ENCODE measurements at regions not wholly inside any gene's neighbourhood (a gene's known extent, or its start where the extent isn't known, plus 50 kb on each side); places are given as distances from the start of the nearest gene placed in this dataset.
"Not testable (repeated sequence)": the region's sequence is repeated elsewhere in the genome, so short reads cannot be mapped to it uniquely, and the experiment has no call there.

DNA sequence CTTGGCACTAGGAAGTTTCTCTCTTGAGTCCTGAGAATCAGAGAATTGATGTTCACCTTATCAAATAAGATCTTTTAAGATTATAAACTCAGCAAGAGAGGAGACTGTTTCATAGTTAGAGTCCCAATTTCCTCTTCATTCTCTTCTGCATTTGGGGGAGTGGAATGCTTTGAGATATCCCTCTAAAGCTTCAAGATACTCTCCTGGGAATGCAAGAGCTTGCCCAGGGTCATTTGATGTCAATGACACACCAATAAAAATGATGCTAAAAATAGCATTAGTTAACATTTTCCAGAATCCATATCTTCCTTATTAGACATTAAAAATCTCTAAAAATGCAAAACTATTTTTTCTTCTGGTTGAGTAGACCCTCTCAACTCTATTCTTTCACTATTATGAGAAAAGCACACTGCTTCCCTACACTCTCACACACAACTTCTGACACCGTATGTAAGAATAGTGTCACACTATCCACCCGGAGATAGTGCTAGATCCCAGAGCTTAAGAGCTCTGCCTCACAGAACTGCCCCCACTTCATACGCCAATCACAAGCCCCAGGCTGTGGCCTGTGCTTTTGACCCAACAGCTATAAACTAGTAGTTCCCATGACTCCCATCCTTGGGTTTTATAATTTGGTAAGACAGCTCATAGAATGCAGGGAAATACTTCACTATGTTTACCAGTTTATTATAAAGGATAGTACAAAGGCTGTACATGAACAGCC lies 399.9 kb upstream of the RUNX1 start:
- DNase-seq: no peak

DNA sequence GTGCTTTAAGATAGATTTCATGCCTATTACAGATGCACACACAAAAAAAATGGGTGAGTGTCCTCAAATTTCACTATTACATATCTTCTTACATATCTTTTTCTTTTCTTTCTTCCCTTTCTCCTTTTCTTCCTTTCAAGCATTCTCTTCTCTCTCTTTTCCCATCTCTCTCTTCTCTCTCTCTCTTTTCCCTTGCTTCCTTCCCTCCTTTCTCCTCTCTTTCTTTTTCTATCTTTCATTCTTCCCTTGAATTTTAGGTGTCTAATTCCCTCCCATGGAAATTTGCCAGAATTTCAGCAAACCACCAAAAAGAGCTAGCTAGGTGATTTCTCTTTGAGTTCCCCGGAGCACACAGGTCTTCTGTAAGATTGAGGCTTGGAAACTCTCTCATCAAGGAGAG lies 395.3 kb upstream of the RUNX1 start:
- no peak for DNase-seq

DNA sequence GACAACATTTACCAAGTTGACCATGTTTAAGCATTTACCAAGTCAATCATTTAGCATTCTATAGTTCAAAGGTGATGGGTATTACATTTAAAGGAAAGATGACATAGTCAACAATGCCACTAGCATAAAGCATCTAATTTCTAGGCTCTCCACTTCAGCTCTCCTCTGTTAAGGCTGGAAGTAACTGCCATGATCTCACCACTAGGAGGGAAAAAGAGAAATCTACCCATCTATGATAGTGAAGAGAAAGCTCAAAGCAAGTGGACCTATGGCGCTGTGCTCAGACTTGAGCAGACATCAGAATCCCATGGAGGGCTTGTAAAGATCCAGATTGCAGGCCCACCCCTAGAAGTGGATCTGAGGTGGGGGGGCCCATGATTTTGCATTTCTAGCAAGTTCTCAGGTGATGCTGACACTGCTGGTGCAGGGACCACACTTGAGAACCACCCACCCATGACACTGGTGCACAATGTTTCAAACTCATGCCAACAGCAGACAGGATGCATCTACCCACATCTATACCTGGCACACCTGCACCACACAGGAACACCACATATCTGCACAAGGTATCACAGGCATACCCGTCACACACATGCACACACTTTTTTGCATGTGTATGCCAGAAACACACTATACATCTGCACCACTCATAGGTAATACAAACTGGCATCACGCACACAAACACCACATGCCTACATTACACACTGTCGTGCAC lies 392.9 kb upstream of the RUNX1 start:
- DNase-seq: no peak

DNA sequence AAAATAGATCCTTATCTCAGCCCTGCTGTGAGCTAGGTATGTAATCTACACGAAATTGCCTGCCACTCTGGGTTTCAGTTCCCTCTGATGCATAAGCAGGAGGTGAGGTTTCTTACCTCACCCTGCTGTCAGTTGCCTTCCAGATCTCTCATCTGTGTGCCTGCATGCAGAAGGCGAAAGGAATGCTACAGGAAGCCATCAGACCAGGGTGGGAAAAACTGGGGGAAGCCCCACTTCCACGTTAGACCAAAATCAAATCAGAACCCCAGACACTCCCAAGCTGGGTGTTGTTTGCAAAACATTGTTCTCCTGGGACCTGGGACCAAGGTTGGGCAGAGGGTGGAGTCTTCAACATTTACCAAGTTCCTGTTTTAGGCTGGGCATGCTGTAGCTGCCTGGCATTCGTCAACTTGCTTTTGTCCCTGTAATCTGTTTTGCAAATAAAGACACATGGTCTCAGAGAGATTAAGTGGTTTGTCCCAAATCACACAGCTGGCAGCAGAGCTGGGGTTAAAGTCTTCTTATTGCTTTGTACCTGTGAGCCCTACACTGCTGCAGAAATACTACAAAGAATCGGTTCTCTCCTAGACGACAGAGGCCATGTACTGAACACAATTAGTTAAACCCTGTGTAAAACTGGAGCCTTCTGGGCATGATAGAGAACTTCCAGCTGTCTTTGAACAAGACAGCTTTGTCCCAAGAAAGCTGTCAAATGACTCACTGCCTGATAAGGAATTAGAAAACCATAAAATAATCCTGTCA lies 389.7 kb upstream of the RUNX1 start:
- DNase-seq: no peak

DNA sequence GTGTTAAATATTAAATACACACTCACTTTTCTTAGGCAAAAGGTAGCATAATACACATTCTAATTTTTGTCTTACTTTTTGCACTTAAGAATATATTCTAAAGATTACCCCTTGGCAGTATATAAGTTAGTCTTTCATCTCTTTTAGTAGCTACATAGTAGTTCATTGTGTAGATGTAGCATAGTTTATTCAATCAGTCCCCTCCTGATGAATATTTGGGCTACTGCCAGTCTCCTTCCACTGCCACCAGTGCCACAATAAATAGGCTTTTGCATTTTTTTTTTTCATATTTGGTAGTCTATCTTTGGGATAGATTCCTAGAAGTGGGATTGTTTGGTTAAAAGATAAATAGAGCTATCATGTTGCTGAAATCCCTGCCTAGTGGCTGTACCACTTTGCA lies 388.8 kb upstream of the RUNX1 start:
- DNase-seq: no peak

DNA sequence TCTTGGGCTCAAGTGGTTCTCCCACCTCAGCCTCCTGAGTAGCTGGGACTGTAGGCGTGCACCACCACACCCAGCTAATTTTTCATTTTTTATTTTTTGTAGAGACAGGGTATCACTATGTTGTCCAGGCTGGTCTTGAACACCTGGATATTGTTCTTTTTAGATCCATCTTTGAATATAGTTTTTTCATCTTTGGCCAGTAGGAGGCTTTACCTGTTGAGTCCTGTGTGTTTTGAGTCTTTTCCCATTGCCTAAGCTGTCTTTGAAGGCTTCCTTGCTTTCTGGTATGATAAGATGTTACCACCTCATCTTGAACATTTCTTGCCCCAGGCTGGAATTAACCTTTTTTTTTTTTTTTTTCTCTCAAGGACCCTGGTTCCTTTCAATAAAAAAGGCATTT lies 387.8 kb upstream of the RUNX1 start:
- DNase-seq: no peak

DNA sequence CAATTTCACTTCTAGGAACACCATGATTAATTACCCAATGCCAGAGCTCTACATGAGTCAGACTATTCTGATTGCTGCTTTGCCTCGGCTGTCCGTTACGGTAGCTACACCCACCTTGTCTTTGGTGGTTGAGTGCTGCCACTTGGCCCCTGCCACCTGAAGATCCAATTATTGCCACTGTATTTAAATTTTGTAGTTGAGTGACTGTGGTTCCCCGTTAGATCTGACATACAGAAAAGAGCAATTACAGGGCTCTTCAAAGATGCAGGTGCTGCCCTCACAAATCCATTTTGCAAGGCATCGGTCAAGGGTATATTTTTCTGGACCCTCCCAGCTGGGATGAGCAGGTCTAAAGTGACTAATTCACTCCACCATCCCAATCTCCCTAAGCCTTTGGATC lies 383.5 kb upstream of the RUNX1 start:
- DNase-seq: not testable (repeated sequence)

DNA sequence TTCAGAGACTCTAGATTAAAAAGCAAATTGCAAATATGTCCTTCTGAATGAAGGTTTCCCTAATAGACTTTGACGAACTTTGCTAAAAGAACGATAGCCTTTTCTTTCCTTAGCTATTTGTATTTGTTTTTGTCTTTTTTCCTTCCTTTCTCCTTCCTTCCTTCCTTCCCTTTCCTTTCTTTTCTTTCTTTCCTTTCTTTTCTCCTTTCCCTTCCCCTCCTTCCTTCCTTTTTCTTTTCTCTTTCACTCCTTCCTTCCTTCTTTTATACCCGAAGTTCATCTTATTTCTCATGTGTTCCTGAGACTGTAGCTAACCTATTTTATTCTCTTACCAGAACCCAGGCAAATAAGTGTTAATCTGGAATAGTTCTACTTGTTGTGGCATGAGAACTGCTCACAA lies 381.2 kb upstream of the RUNX1 start:
- no peak for DNase-seq

DNA sequence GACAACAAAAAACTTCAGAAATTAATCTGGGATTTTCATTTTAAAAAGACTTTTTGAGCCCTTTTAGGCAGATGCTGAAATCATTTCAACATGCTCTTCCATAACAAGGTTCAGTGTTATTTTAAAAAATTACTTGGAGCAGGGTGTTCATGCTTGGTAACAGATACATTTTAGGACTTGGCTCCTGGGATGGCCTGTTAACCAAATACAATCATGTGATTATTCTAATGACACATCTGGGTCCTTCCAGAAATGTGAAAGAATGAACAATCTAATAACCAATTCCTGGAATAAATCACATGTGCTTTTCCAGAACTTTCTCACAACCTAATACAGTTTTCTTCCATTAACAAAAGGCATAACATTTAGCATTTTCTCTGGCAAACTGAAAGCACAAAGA lies 379.8 kb upstream of the RUNX1 start:
- DNase-seq: no peak

DNA sequence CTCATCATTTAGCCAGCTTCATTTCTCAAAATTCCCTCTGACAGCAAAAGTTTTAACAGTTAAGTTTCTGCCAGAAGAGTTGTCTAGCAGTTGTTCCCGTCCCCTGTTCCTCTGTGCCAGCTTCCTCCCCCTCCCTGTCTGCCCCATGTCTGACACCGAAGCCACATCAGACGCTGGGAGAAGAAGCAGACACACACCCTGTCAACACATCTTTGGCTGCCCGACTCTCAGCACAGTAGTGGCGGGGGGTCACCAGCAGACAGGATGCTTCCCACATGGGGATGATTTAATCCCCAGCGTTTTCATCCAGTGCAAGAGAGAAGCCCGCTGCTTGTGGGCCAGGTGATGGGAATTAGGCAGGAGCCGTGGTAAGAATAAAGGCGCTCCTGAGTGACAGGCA lies 379.4 kb upstream of the RUNX1 start:
- DNase-seq: no peak

DNA sequence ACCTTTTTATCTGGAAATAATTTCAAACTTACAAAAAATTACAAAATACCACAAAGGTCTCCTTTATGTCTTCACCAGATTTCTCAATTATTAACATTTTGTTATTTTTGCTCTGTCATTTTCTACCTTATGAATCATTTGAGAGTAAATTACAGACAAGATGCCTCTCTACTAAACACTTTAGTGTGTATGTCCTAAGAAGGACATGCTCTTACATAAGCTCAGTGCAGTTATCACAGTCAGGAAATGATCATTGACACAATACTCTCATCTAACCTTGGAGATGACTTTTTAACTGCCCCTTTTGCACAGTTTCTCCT lies 378.9 kb upstream of the RUNX1 start:
- no peak for DNase-seq

DNA sequence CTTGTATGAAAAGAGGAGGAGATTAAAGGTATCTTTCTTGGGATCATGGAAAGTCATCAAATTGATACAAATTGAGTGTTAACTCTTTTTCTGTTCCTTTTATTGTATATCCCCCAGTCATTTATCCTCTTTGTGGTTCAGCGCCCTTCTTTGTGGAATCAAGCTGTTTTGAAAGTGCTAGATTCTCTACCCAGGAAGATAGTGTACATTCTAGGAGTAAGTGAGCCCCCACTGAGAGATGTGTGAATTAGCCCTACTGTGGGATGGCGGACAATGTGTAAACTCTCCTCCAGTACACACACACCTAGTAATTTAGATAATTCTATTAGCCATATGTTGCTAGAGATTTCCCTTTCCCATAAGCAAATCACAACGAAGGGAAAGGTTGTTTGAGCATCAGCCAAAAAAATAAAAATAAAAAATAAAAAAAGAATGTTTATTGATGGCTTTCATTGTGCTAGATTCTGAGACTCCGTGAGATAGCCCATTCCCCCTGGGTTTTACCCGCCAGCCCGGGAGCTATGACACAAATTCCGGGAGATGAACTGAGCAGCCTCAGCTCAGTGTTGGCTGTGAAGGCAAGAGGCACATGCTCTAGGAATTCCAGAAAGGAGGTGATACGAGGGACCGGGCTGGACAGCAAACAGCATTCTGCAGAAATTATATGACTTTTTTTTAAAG lies 378.4 kb upstream of the RUNX1 start:
- no peak for DNase-seq

DNA sequence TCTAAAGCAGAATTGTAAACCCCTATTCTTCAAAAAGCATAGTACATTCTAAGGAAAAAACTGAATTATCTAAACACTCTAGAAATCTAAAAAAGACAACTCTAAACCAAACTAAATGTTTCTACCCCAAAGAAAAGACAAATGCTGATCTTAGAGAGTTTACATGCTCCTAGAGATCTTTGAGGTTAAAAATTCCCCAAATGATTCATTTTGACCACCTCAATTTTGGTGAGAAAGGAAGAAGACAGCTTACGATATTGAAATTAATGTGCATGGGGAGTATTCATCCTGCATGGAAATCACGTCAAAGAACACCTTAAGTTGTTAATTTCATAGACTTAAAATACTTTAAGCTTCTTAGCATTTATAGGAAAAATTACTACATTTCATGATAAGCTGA lies 377.8 kb upstream of the RUNX1 start:
- DNase-seq: no peak

DNA sequence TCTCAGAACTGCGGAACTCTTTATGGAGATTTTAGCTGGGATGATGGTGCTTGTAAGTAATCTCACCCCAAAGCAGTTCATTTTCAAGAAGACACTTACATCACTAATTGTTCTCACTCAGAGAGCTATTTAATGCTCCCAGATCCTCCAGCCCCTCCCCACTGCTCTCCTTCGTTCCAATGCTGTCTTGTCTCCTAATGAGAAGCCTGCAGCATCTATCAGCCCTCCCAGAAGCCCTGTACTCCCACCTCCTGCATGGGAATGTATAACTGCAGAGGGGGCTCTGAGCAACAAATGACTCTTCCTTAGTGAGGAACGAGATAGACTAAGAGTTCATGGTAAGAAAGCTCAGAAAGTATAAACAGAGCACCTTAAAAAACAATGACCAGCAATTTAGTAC lies 377.4 kb upstream of the RUNX1 start:
- DNase-seq: no peak

DNA sequence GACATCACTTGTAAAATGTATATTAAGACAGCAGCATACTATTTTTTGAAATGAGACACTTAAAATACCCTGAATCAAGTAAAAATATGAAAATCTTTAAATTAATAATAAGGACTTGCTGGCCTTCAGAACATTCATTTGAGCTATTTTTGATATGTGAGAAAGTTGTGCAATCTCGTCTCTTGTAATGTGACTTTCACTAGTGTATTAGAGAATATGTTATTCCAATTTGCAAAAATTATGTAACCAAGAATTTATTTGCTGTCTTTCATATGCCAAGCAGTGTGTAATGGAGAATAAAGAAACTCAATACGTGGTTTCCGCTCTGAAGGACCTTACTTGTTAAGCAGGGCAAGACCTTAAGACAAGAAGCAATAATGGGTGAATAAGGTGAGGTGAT lies 375.0 kb upstream of the RUNX1 start:
- DNase-seq: no peak

DNA sequence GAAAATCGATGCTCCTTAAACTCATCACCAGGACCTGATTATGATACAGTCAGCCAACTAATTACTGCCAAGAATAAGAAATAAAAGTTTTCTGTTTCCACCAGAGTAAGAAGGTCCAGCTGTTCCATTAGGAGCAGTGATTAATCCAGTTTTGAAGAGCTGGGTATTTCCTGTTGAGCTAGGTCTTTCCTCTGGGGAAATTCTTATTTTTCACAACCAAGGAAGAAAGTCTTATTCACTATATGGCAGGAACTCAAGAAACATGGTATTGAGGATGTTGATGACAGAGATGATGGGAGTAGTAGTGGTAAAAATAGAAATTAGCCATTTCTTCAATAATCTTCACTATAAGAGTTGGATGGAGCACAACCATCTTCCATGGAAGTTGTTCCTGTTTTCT lies 374.6 kb upstream of the RUNX1 start:
- DNase-seq: no peak

DNA sequence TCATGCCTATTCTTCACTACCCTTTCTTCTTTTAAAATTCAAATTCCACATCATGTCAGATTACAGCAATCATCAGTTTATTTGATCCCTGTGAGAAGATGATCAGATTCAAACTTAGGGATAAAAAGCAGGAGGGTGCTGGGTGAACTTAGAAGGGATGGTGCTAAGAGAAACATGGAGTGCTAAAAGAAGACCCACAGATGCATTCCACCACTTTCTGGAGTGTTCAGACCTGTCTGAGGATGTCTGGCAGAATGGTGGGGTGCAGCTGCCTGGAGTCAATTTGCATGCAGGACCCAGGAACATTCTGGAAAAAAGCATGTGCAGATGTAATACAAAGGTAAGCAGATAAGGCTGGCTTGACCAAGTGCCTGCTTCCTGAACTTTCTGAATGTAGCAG lies 372.9 kb upstream of the RUNX1 start:
- no peak for DNase-seq

DNA sequence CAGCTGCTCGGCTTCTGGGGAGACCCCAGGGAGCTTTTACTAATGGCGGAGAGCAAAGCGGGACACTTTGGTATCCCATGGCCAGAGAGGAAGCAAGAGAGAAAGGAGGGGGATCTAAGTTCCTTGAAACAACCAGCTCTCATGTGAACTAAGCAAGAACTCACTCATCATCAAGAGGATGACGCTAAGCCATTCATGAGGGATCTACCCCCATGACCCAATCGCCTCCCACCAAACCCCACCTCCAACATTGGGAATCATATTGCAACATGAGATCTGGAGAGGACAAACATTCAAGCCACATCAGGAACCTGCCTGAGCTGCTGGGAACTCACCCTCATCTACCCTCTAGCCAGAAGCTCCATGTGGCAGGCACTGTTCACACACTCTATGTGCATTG lies 372.1 kb upstream of the RUNX1 start:
- no peak for DNase-seq

DNA sequence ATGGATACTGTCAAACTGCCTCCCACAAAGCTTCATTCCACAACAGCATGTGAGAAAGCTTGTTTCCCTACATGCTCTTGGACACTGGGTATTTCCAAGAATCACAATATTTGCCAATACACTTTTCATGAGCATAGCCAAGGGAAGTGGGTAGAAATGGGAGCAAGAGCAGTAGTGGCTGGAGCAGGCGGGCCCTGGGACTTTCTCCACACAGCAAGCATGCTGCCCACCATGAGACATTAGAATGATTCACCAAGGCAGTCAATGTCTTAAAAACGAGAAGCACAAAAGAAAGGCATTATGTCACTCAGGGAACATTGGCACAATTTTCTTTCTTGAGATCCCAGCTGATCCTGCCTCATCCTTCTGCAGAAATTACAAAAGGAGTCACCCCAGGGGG lies 371.6 kb upstream of the RUNX1 start:
- no peak for DNase-seq

DNA sequence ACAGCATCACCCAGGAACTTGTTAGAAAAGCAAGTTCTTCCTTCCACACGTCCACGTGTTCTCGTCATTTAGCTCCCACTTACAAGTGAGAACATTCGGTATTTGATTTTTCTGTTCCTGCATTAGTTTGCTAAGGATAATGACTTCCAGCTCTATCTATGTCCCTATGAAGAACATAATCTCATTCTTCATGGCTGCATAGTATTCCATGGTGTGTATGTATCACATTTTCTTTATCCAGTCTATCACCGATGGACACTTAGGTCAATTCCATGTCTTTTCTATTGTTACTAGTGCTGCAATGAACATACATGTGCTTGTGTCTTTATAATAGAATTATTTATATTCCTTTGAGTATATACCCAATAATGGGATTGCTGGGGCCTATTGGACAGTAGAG lies 368.7 kb upstream of the RUNX1 start:
- no peak for DNase-seq

DNA sequence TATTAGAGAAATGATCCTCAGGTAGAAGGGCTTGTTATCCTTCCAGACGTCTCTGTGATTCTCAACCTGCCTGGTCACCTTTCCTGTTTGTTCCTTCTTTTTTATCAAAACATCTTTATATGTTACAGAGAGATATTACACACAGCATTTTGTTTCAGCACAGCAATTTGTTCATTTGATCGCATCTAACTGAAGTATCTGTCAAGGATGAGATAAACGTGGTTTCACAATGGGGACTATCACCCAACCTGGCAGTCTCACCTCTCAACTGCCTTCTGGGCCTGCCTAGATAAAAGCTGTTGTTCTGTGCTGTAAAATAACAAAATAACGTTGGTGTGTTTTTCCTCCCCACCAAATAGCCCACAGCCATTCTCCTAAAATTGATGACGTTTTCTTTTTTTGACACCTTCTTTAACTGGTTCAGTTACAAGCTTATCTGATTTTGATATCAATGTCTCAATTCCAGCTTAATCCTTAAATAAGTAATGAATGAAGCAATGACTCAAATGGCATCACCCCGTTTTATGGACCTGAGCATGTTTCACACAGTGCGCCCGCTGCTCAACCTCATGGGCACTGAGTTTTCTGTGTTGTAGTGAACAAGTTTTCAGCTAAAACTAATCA lies 367.9 kb upstream of the RUNX1 start:
- DNase-seq: no peak

DNA sequence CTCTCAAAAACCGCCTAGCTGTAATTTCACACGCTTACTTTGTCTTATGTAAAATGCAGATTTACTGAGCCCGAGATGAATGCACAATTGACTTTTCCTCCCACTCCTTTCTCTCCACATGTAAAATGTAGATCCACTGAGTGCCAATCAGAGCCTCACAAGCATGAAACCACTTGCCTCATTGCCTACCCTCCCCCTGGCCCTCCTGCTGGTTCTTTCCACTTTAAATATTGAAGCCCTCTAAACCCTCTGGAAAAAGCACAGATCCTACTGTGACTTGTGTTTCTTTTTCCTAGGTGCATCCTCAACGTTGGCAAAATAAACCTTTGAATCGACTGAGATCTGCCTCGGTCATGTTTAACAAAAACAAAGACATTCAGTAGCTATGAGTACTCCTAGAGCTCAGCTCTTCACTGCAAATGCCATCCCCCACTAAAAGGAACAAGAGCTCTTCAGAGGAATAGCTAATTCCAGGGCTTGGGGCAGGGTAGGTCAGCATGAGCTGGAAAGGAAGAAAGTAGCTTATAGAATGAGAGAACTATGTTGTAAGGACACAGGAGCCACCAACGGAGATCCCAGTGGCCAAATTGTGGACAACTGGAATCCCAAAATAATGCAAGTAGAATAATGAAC lies 365.5 kb upstream of the RUNX1 start:
- DNase-seq: no peak

DNA sequence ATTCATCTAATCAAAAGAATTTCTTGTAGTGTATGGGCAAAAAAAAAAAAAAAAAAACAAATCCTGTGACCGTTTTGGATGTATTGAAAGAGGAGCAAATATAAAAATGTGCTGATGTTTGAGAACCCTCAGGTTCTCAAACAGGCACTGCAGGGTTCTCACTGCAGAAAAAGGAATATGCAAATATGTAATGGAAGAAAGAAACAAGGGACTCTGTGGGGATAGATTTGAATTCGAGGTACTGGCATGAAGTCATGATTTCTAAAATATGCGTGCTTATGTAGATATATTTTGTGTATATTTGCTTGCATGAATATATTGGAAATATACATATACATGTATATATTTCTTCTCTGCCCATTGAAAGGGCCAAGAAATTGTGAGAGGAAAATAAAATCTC lies 365.0 kb upstream of the RUNX1 start:
- DNase-seq: no peak

Data from NCI-H2081 treated with DMSO at 0.1 percent for 48 hours (cell line).